Stimulated activated naive CD8-positive, alpha-beta T cell treated with anti-CD3 and anti-CD28 coated beads, Interleukin-15, Interleukin-2, amounts not matched to agents 100 U/mL and 50 U/mL, for 24 hours (primary cell): ENCODE measurements at regions not wholly inside any gene's neighbourhood (a gene's known extent, or its start where the extent isn't known, plus 50 kb on each side); places are given as distances from the start of the nearest gene placed in this dataset.
"Not testable (repeated sequence)": the region's sequence is repeated elsewhere in the genome, so short reads cannot be mapped to it uniquely, and the experiment has no call there.

Experiments
- ATAC-seq: fragments of 150-1000 bp; cut with Tn5 transposase; one replicate; pipeline ENCODE4 v1.10.0; 2021
- DNase-seq: peaks from one replicate; pipeline ENCODE4 v3.0.0; 2021

DNA sequence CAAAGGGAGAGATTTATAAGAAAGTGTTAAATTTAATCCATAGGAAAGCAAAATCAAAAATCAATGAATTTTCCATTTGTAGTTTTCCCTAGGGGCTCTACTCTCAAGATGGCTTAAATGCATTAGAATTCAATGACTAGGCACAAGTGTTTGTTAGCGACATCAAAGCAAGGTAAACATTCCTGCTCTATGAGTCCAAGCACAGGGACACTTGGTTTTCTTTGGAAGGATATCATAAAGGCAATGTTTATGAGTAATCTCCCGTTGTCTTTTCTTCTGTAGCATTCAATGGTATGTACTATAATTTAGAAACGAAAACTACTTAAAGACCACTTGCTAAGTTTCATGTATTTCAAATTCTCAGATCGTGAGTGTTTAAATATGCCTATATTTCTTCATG lies 54.8 kb upstream of the ZNF717 start:
- not testable (repeated sequence) for DNase-seq, ATAC-seq

DNA sequence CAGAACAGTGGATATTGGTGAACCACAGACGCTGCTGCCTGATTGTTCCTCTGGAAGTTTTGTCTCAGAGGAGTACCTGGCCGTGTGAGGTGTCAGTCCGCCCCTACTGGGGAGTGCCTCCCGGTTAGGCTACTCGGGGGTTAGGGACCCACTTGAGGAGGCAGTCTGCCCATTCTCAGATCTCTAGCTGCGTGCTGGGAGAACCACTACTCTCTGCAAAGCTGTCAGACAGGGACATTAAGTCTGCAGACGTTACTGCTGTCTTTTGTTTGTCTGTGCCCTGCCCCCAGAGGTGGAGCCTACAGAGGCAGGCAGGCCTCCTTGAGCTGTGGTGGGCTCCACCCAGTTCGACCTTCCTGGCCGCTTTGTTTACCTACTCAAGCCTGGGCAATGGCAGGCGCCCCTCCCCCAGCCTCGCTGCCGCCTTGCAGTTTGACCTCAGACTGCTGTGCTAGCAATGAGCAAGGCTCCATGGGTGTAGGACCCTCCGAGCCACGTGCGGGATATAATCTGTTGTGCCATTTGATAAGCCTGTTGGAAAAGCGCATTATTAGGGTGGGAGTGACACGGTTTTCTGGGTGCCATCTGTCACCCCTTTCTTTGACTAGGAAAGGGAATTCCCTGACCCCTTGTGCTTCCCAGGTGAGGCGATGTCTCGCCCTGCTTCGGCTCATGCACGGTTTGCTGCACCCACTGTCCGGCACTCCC lies 65.1 kb upstream of the ZNF717 start:
- ATAC-seq, DNase-seq: not testable (repeated sequence)

DNA sequence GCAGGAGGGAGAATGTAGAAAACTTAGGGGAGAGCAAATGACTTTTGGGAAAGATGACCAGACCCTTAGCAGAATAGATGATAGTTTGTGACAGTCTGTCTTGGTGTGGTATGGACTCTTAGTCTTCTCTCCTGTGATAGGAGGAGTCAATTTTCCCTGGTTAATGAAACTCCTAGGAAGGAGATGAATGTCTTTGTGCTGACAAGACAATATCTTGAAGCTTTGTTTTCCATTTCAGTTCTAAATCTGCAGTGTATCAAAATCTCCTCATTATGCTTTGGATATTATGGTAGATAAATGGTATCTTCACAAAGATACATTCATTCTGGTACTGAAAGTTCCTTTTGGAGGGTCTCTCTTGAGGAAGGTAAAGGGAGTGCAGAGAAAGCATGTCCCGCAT lies 77.8 kb upstream of the ZNF717 start:
- DNase-seq (no peak), ATAC-seq (no peak)

DNA sequence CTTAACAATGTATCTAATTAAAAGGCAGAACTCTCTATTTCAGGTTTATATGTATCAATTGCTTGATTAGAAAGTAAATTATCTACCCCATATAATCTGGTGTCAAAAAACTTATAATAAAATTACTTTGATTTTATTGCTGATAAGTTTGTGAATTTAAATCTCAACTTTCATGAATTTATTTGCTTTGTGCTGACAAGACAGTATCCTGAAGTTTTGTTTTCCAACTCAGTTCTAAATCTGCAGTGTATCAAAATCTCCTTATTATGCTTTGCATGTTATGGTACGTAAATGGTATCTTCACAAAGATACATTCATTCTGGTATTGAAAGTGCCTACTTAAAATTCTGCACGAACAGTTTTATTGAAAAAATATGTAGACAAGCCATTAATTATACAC lies 78.5 kb upstream of the ZNF717 start:
- DNase-seq (no peak), ATAC-seq (no peak)

DNA sequence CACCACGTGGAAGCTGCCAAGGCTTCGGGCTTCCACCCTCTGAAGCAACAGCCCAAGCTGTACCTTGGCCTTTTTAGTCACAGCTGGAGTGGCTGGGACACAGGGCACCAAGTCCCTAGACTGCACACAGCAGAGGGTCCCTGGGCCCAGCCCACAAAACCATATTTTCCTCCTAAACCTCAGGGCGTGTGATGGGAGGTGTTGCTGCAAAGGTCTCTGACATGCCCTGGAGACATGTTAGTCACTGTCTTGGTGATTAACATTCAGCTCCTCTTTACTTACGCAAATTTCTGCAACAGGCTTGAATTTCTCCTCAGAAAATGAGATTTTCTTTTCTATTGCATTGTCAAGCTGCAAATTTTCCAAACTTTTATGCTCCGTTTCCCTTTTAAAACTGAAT lies 98.4 kb upstream of the ZNF717 start:
- not testable (repeated sequence) for ATAC-seq, DNase-seq

DNA sequence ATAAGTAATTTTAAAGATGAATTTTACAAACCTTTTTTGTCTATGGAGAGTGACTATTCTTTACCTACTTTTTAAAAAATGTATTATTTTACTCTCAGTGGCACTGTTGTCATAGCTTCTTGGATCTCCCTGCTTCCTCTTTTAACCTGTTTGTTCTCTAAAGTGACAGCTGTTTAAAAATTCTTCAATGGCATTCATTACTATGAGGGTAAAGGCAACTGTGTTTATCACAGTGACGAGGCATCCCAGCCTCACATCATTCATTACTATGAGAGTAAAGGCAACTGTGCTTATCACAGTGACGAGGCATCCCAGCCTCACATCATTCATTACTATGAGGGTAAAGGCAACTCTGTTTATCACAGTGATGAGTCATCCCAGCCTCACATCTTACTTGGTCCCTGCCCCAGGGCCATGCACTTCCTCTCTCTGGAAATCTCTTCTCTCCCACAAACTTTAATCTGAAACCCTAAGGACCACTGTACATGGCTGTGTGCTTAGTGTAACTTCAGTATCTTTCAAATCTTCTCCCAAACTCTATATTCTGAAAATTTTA lies 101.7 kb upstream of the ZNF717 start:
- ATAC-seq, result no peak
- DNase-seq, result no peak

DNA sequence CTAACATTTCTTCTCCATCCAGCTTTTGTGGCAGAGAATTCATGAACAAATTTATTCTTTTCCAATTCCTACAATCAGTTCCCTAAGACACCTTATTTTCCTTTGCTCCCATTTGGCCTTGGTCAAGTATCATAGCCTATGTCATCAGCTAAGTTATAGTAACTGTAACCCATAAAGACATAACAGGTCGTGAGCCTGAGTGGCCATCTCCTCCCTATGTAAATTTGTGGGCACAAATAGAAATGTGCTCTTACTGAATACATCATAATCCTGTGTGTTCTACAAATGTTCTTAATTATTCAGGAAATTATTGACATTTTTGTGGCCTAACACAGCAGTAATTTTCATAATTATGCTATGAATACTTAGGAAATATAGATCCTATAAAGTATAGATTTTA lies 108.9 kb upstream of the ZNF717 start:
- DNase-seq (no peak), ATAC-seq (no peak)

DNA sequence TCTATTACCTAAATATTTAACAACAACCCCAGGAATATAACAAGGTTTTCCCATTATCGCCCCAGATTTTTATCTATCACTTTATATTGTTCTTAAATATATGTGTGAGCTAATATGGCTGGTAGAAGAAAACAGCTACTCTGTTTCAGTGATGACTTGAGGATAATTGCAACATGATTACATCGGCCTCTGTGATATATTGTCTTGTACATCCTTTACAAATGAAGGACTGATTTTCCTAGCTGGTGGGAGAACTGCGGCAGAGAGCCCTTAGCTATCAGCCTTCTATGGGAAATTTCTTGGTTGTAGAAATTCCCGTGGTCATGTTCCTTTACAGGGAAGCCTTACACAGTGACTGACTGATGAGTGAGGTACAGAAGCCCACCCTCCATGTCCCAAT lies 110.9 kb upstream of the ZNF717 start:
- no peak for DNase-seq
- ATAC-seq, result no peak

DNA sequence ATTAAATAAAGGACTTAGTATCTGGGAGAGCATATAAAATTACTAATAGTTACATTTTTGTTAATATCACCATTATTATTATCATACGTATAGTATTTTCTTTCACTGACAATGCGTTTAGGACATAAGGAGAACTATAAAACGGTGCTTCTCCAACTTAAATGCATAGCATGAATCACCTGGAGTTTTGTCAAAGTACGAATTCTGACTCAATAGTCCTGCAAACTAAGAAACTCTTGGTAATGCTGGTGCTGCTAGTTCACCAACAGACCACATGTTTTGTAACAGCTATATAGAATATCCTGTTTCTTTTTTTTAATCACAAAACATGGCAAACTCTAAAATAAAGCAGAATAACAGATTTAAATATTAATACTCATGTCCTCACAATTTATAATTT lies 116.1 kb upstream of the ZNF717 start:
- not testable (repeated sequence) for DNase-seq, ATAC-seq

DNA sequence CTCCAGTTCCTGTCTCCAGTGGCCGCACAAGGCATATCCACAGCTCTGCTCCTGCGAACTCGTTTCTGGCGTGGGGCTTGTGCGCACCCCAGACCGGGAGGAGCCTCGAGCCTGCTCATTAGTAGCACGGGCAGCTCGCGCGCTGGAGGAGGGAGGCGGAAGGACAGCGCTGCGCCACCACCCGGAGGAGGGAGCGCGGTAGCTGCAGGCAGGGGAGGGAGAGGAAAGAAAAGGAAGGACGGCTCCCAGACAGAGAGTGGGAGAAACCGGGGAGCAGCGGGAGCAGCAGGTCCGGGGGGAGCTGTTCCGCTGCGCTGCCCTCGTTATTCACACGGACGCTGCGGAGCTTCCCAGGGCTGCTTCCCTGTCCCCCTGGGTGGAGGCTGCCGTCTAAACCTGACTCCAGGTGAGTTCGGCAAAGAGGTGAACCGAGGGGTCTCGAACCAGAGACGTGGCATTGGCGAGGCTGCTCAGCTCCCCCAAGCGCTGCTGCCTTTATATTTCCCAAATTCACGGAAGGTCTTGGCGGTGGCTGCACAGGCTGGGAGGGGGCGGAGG lies 121.3 kb upstream of the ZNF717 start:
- ATAC-seq (no peak), DNase-seq (no peak)

DNA sequence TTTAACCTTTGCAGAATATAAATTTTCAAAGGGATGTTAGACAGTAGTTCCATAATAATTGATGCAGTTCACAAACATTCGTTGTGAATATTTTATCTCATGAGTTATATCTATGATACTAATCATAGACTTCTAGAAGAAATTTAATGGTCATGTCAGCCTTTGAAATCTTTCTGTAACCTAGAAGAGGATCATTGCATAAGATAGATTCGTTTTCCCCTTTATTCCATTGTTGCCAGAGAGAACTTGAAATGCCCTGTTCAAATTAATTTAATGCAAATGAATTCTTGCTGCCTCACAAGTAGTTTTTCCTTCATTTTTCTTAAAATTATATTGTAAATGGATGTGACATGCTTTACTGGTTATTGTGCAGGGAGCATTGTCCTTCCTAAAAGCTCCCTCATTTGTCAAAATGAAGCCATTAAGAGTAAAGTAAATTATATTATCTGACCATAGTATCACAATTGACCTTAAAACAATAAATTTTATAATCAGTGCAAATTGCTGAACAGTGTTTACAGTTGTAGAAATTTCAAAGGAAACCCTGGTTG lies 128.5 kb upstream of the ZNF717 start:
- DNase-seq, result no peak
- no peak for ATAC-seq

DNA sequence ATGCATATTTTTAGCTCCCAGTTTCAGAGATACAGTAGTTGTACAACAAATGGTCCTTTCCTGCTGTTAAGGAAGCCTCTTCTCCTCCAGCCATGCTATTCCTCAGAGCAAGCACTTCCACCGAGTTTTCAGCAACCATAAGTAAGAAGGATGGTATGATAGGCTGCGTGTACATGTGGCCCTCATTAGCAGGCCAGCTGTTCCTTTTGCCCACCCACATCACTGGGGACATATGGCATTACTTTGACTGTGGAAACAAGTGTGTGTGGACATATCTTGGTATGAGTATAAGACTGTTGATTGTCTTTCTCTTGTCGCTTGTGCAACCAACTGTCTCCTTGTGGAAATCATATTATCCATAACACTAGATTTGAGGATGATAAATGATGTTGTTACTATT lies 129.4 kb upstream of the ZNF717 start:
- DNase-seq, ATAC-seq: not testable (repeated sequence)

DNA sequence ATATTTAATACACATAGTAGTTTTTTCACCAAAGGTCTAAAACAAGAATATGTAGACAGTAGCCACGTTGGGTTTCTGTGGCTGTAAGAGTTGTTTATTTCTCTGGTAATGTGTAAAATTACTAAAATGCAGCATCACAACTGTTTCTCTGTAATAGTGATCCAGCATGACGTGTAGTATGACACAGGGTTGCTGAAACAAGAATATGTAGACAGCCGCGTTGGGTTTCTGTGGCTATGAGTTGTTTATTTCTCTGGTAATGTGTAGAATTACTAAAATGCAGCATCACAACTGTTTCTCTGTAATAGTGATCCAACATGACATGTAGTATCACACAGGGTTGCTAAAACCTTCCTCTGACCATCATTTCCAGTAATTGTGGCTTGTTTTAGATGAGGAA lies 153.6 kb upstream of the ZNF717 start:
- no peak for ATAC-seq
- no peak for DNase-seq

DNA sequence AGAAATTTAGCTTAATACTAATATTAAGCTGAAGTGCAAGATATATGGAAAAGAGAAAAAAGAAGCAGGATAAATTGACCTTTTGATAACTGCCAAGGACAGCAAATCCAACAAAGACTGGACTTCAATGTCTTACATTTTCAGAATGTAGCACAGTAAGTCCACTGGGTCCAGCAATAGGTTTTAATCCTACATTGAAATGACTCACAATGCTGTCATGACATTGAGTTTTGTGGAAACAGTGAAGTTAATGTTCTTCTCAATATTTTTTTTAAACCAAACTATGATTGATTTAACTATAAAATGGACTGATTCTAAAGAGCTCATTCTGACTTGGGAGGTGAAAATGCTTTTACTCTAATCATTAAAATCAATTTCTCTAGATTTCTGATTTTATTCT lies 166.6 kb upstream of the ZNF717 start:
- ATAC-seq, result no peak
- DNase-seq, result no peak

DNA sequence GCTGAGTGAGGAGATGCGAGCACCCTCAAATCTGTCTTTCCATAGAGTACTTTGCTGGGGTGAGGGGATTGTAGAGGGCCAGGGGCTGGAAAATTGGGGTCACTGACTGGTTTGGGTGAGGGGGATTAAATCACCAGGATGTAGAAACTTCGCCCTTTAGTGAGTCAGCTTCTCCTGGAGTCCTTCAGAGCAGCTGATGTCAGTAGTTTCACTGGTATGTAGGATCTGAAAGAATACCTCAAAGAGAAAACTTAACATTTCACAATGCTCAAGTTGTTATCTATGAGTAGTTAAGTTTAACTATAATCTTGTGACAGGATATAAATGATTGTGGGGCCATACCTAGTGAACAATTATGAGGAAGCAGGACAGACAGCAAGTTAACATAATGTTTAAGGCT lies 174.7 kb upstream of the ZNF717 start:
- not testable (repeated sequence) for ATAC-seq, DNase-seq

DNA sequence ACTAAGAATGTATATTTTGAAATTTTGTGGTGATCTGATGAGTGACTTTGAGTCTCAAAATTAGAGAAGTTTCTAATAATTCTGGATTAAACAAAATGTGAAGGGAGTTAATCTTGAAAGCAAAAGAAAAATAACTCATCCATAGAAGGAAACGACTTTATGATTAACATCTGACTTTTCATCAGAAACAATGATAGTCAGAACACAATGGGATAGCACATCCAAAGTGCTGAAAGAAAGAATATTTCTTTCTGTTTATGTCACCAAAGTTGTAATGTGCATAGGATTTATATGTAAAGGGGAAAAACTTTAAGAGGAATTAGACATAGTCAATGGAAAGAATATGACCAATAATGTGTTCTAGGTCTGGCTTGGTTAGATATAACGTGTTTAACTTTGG lies 176.7 kb upstream of the ZNF717 start:
- ATAC-seq, DNase-seq: not testable (repeated sequence)

DNA sequence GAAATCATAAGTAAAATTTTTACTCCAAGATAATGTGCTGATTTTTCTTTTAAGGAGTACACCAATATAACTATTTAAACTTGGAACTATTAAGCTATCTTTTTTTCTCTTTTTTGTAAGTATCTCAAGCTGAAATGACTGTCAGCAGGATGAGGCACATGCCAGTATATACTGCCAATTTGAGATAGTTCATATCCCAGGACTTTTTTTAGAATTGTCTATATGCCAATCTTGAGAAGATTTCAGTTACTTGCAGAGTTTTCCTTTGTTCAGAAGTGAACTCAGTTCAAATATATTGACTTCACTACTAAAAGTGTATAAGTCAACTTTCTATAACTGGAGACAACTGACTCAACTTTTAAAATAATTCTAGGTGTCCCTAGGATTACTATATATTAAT lies 181.7 kb upstream of the ZNF717 start:
- DNase-seq (no peak), ATAC-seq (no peak)

DNA sequence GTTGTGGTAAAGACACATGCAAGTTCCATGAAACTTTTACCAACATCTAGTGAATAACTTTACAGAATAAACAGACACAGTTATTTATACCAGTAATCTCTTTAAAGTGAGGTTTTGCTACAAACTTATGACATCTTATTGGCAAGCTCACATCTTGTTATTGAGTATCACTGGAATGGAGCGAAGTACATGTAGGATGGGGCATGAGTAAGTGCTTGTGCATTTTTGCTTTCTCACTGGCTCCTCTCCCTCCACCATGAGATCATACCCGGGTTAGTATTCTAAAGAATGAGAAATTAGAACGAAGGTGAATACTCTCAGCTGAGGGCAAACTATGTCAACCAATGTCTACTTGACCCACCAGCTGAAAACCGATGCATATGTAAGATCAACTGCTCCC lies 193.3 kb upstream of the ZNF717 start:
- DNase-seq (no peak), ATAC-seq (no peak)

DNA sequence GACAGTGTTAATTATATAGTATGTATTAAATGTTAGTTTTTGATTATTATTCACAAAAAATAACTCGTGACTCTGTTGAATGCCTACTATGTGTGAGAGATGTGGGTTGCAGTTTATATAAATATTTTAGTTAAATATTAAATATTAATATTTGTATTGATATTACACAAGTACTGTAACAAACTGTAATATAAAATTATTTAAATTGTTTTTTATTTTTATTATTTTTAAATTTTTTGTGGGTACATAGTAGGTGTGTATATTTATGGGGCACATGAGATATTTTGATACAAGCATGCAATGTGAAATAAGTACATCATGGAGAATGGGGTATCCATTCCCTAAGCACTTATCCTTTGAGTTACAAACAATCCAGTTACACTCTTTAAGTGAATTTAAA lies 196.1 kb upstream of the ZNF717 start:
- DNase-seq (no peak), ATAC-seq (no peak)

DNA sequence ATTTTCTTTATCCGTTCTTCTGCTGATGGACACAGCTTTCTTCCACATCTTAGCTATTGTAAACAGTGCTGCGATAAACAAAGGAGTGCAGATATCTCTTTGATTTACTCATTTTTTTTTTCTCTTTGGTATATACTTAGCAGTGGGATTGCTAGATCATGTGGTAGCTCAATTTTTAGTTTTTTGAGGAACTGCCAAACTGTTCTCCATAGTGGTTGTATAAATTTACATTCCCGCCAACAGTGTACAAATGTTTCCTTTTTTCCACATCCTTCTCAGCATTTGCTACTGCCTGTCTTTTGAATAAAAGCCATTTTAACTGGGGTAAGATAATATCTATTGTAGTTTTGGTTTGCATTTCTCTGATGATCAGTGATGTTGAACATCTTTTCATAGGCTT lies 196.8 kb upstream of the ZNF717 start:
- no peak for DNase-seq
- no peak for ATAC-seq

DNA sequence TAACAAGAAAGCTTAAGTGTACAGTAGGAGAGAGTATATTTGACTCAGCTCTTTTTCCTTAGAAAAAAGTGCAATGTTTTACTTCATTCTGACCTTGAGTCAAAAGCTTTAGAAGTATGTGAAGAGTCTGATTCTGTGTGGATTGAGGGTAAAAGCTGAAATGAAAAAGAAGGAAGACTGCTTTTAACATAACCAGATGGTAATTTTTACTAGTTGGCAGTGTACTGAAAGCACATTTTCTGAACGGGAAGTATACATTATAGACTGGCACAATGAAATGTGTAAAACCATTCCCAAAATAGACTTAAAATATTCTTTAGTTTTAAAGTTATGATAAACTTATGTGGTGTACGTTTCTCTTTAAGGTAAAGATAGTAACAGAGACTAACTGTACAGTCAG lies 197.8 kb upstream of the ZNF717 start:
- ATAC-seq, result no peak
- no peak for DNase-seq

DNA sequence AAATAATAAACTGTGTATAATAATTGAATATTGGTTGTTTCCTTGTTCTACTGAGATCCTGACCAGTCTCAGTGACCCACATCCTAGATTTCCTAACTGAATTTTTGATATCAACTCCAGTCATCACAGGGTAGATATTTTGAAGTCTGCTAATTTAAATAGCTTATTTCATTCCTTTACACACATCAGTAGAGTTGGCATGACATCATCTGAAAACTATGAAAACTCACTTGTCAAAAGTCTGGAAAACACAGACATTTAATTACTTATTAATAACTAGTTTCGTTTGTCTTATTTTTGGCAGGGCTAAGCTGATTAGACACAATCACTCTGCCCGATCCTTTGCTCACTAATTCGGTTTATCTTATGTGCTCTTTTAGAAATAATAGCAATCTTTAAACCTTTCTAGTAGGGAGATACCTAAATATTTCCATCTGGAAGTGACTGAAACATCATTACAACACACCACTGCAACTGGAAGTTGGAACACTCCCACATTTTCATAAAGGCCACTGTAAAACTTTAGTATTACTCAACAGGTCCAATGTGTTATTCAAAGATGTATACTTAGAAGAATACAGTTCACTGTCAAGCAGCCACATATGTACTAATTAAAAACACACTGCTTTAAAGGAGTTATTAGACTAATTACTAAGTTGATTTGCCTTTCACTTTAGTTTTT lies 198.4 kb upstream of the ZNF717 start:
- DNase-seq (no peak), ATAC-seq (no peak)

DNA sequence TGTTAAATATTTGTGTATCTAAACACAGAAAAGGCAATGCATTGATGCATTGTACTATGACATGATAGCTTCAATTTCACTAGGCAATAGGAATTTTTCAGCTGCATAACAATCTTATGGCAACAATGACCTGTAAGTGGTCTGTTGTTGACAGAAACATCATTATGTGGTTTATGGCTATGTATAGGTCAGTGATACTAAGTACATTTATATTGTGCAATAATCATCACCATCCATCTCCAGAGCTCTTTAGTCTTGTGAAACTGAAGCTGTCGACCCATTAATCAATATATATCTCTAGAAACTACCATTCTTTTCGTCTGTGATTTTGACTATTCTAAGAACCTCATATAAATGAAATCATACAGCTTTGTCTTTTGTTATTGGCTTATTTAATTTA lies 200.1 kb upstream of the ZNF717 start:
- DNase-seq (no peak), ATAC-seq (no peak)
